ENCODE measurements at regions not wholly inside any gene's neighbourhood (a gene's known extent, or its start where the extent isn't known, plus 50 kb on each side); places are given as distances from the start of the nearest gene placed in this dataset.

- no peak for DNase-seq (ENCODE audit: low spot score)
Measured at GRCh38 chr6:164561656-164562055, 747.7 kb downstream of the C6orf118 start.

GRCh38 chr6:164554700-164555476 is 754.5 kb downstream of the C6orf118 start:
- no peak for DNase-seq (ENCODE audit: low spot score)

GRCh38 chr6:164554226-164554625 is 755.2 kb downstream of the C6orf118 start:
- no peak for DNase-seq (ENCODE audit: low spot score)

GRCh38 chr6:164551706-164552105 is 757.7 kb downstream of the C6orf118 start:
- no peak for DNase-seq (ENCODE audit: low spot score)

- no peak for DNase-seq (ENCODE audit: low spot score)
Measured at GRCh38 chr6:164547076-164547475, 762.3 kb downstream of the C6orf118 start.

GRCh38 chr6:164546263-164546662 is 763.1 kb downstream of the C6orf118 start:
- DNase-seq (ENCODE audit: low spot score): no peak

- no peak for DNase-seq (ENCODE audit: low spot score)
Measured at GRCh38 chr6:164534070-164534766, 775.2 kb downstream of the C6orf118 start.

- no peak for DNase-seq (ENCODE audit: low spot score)
Measured at GRCh38 chr6:164533045-164533362, 776.4 kb downstream of the C6orf118 start.

- DNase-seq (ENCODE audit: low spot score): no peak
Measured at GRCh38 chr6:164532198-164533044, 777.0 kb downstream of the C6orf118 start.

- DNase-seq (ENCODE audit: low spot score): no peak
Measured at GRCh38 chr6:164531736-164532135, 777.7 kb downstream of the C6orf118 start.

GRCh38 chr6:164528539-164528938 is 780.9 kb downstream of the C6orf118 start:
- no peak for DNase-seq (ENCODE audit: low spot score)

GRCh38 chr6:164523087-164523654 is 786.2 kb downstream of the C6orf118 start:
- no peak for DNase-seq (ENCODE audit: low spot score)

GRCh38 chr6:164520916-164521315 is 788.5 kb downstream of the C6orf118 start:
- DNase-seq (ENCODE audit: low spot score): no peak

GRCh38 chr6:164507206-164507940 is 802.0 kb downstream of the C6orf118 start:
- peak; percentile 22 for DNase-seq (ENCODE audit: low spot score)

- DNase-seq (ENCODE audit: low spot score): no peak
Measured at GRCh38 chr6:164505425-164505824, 804.0 kb downstream of the C6orf118 start.

- DNase-seq (ENCODE audit: low spot score): no peak
Measured at GRCh38 chr6:164502833-164503232, 806.6 kb downstream of the C6orf118 start.

GRCh38 chr6:164495882-164496495 is 813.4 kb downstream of the C6orf118 start:
- DNase-seq (ENCODE audit: low spot score): no peak

- no peak for DNase-seq (ENCODE audit: low spot score)
Measured at GRCh38 chr6:164478426-164478825, 831.0 kb downstream of the C6orf118 start.

GRCh38 chr6:164477790-164478189 is 831.6 kb downstream of the C6orf118 start:
- no peak for DNase-seq (ENCODE audit: low spot score)

GRCh38 chr6:164477101-164477500 is 832.3 kb downstream of the C6orf118 start:
- peak; percentile 42 for DNase-seq (ENCODE audit: low spot score)
